ENCODE measurements at regions not wholly inside any gene's neighbourhood (a gene's known extent, or its start where the extent isn't known, plus 50 kb on each side); places are given as distances from the start of the nearest gene placed in this dataset.

GRCh38 chr6:747921-748320, 55.0 kb upstream of the EXOC2 start:
- no peak for DNase-seq (ENCODE audit: low spot score)
- TF ChIP-seq CTCF (IDR thresholded peaks at IDR 0.05; ENCODE audit: extremely low read depth, missing control alignments): no peak

DNA sequence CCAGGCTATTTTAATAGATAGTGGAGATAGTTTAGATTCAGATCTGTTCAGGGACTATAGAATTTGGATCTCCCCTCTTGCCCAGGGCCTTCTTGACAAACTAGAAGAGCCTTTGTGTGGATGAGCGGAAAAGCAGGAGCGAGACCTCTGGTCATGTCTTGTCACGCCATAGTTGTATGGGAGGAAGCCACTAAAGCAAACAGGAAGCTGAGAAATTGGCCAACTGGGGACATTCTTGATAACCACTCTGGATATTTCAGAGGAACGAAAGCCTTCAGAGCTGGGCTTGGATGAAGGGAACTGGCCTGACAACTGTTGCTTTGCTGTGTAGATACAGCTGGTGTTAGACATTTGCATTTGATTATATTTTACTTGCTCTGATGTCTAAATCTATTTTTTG, 54.1 kb upstream of the EXOC2 start:
- no peak for DNase-seq (ENCODE audit: low spot score)
- no peak for TF ChIP-seq CTCF (IDR thresholded peaks at IDR 0.05; ENCODE audit: extremely low read depth, missing control alignments)

DNA sequence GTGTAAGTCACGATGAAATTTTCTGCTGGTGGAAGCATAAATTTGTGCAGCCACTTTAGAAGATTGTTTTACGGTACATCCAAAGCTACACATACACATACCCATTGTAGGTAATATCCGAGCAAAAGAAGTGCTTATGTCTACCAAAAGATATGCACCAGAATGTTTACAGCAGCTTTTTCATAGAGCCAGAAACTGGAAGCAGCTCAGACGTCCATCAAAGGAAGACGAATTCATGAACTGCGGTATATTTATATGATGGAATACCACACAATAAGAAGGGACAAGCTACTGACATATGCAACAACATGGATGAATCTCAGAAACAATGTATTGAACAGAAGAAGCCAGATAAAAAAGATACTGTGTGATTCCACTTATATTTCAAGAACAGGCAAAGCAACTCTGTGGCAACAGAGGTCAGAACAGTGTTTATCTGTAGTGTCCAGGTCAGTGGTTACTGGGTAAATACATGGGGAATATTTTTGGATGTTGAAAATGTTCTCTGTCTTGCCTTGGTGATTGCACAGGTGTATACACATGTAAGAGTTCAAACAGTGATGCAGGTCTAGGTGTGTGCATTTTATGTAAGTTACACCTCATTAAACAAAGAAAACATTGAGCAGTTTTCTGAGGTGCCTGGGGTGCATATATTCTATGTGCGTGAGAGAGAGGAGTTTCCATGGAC, 51.9 kb upstream of the EXOC2 start:
- no peak for TF ChIP-seq CTCF (IDR thresholded peaks at IDR 0.05; ENCODE audit: extremely low read depth, missing control alignments)
- DNase-seq (ENCODE audit: low spot score): no peak

- no peak for TF ChIP-seq CTCF (IDR thresholded peaks at IDR 0.05; ENCODE audit: extremely low read depth, missing control alignments)
- no peak for DNase-seq (ENCODE audit: low spot score)
Observed at GRCh38 chr6:743320-744096, 50.6 kb upstream of the EXOC2 start.

Measured in GM20000 (cell line).